K562 (cell line): ENCODE measurements at regions not wholly inside any gene's neighbourhood (a gene's known extent, or its start where the extent isn't known, plus 50 kb on each side); places are given as distances from the start of the nearest gene placed in this dataset.

Source experiments
- ATAC-seq: fragments of 200-7000 bp; cut with Tn5 transposase; 3 replicates; pipeline ENCODE4 v1.9.1; 2020; ENCODE audit warnings: moderate library complexity
- BruUV-seq: library from RNA; stranded (reverse); fragments of 400-500 nt; replicated peaks from 2 replicates; lab custom pipeline; 2021; lab: Mats Ljungman, UMichigan
- CTCF ChIA-PET: fragments of 300-600 bp; formaldehyde crosslinking; extraction: SDS; loops from one replicate; lab custom pipeline; 2021; ENCODE audit warnings: low intra/inter-chr PET ratio; lab: Yijun Ruan, JAX
- POLR2A ChIA-PET: fragments of 300-600, 350-650 bp; sonication (Branson Sonifier 250); formaldehyde crosslinking; extraction: SDS; loops from one replicate; lab custom pipeline; 2021; ENCODE audit warnings: antibody characterized with exemption, inconsistent platforms; lab: Yijun Ruan, JAX
- DNase-seq, 4 experiments: peaks; one replicate each; pipeline versions ENCODE4 v3.0.0 to v3.0.0-alpha.2; 2011 to 2018; ENCODE audit warnings: low spot score in 3 of 4, mixed read lengths in 3 of 4; ENCODE audit errors: extremely low read depth in 1 of 4
- FAIRE-seq: peaks from 2 replicates; lab custom pipeline; 2011; peaks lifted over from hg19 to GRCh38; lab: Jason Lieb, UNC
- H2AFZ ChIP-seq: 2 replicates; pipeline ENCODE4 v1.6.0; 2011; ENCODE audit warnings: low read depth, low read length, control low read depth, inconsistent platforms
- H3K27ac ChIP-seq: fragments of 200-600 bp; 3 replicates; pipeline ENCODE4 v1.8.0; 2011; ENCODE audit warnings: low read depth, mild to moderate bottlenecking, control low read depth, inconsistent platforms, low read length, moderate library complexity, mixed read lengths; ENCODE audit errors: extremely low read depth
- H3K27me3 ChIP-seq, 2 experiments: fragments of 300-600 bp in 1 of 2; 2 replicates in 1 of 2; 3 replicates in 1 of 2; pipeline versions ENCODE4 v1.6.0 to v1.8.0; 2011; ENCODE audit warnings: inconsistent platforms in 2 of 2, low read length in 2 of 2, mild to moderate bottlenecking in 1 of 2, mixed read lengths in 1 of 2, moderate library complexity in 1 of 2; ENCODE audit not compliant: control insufficient read depth in 2 of 2, insufficient read depth in 2 of 2
- H3K36me3 ChIP-seq: fragments of 300-600 bp; 3 replicates; pipeline ENCODE4 v1.8.0; 2011; ENCODE audit warnings: mild to moderate bottlenecking, low read length, inconsistent platforms; ENCODE audit not compliant: control insufficient read depth, insufficient read depth
- H3K4me1 ChIP-seq, 2 experiments: fragments of 200-600 bp in 1 of 2; replicated peaks in 1 of 2; 2 replicates in 1 of 2; 3 replicates in 1 of 2; pipeline versions ENCODE4 v1.5.1 to v1.8.0; 2011; ENCODE audit warnings: inconsistent platforms in 2 of 2, low read length in 2 of 2, mild to moderate bottlenecking in 1 of 2, mixed read lengths in 1 of 2, moderate library complexity in 1 of 2; ENCODE audit not compliant: control insufficient read depth in 2 of 2, insufficient read depth in 2 of 2
- H3K4me2 ChIP-seq: 2 replicates; pipeline ENCODE4 v1.6.1; 2011; ENCODE audit warnings: low read length, control low read depth, inconsistent platforms, mixed read lengths; ENCODE audit not compliant: insufficient read depth
- H3K4me3 ChIP-seq: fragments of 200-600 bp; sonication (generic), shearing (Covaris generic); 2 replicates; pipeline ENCODE4 v1.5.1; 2016; ENCODE audit warnings: control low read depth, inconsistent platforms
- H3K79me2 ChIP-seq: fragments of 200-600 bp; 3 replicates; pipeline ENCODE4 v1.8.0; 2011; ENCODE audit warnings: low read length, inconsistent platforms; ENCODE audit not compliant: control insufficient read depth, insufficient read depth
- H3K9ac ChIP-seq, 2 experiments: 2 replicates each; pipeline versions ENCODE4 v1.6.0 to v1.6.1; 2011; ENCODE audit warnings: low read depth in 2 of 2, low read length in 2 of 2, control low read depth in 1 of 2, inconsistent platforms in 1 of 2, mild to moderate bottlenecking in 1 of 2, mixed read lengths in 1 of 2; ENCODE audit not compliant: insufficient read depth in 1 of 2
- H3K9me1 ChIP-seq: one replicate; pipeline ENCODE4 v1.6.0; 2011; ENCODE audit warnings: inconsistent platforms, mild to moderate bottlenecking, low read length, moderate library complexity; ENCODE audit not compliant: control insufficient read depth, insufficient read depth
- H3K9me3 ChIP-seq: replicated peaks from 2 replicates; pipeline ENCODE4 v1.5.1; 2011; ENCODE audit warnings: low read depth, low read length, inconsistent platforms; ENCODE audit not compliant: control insufficient read depth, insufficient read depth
- H4K20me1 ChIP-seq: replicated peaks from 2 replicates; pipeline ENCODE4 v1.6.1; 2011; ENCODE audit warnings: low read length, inconsistent platforms, mixed read lengths; ENCODE audit not compliant: control insufficient read depth, insufficient read depth
- ELK1 ChIP-seq: sonication (generic); formaldehyde crosslinking; IDR thresholded peaks from 2 replicates; pipeline ENCODE4 v1.8.1; 2022; ENCODE audit warnings: missing genetic modification reagents
- MAFK ChIP-seq: IDR thresholded peaks from 2 replicates; pipeline ENCODE4 v1.6.1; 2011; ENCODE audit warnings: low read length, improper control_type of control experiment
- NR2F6 ChIP-seq: fragments of 450-650 bp; formaldehyde crosslinking; IDR thresholded peaks from 2 replicates; pipeline ENCODE4 v1.4.0; 2020; ENCODE audit warnings: mild to moderate bottlenecking
- PYGO2 ChIP-seq: fragments of 450-650 bp; IDR thresholded peaks from 2 replicates; pipeline ENCODE4 v1.6.1; 2016; ENCODE audit warnings: mild to moderate bottlenecking, missing genetic modification characterization, moderate library complexity, missing compliant biosample characterization
- SAP30 ChIP-seq: fragments of 200-600 bp; sonication (generic); IDR thresholded peaks from 2 replicates; pipeline ENCODE4 v1.6.1; 2012; ENCODE audit warnings: borderline replicate concordance, low read depth, mild to moderate bottlenecking, moderate library complexity, low read length, control low read depth, inconsistent platforms; ENCODE audit not compliant: insufficient read depth, poor library complexity, severe bottlenecking
- SREBF1 ChIP-seq: fragments of 150-350 bp; IDR thresholded peaks from 2 replicates; pipeline ENCODE4 v1.6.1; 2014; ENCODE audit warnings: antibody characterized with exemption, low read depth, low read length, borderline replicate concordance
- ZBTB34 ChIP-seq: fragments of 250-450 bp; sonication (Bioruptor Pico); IDR thresholded peaks from 2 replicates; pipeline ENCODE4 v1.8.0; 2021; ENCODE audit warnings: mild to moderate bottlenecking, moderate library complexity
- ZNF589 ChIP-seq: fragments of 200-800 bp; sonication (Bioruptor generic); IDR thresholded peaks from 2 replicates; pipeline ENCODE4 v1.6.1; 2016; ENCODE audit warnings: low read depth, missing genetic modification characterization, missing compliant biosample characterization
- ZSCAN29 ChIP-seq: fragments of 450-650 bp; IDR thresholded peaks from 2 replicates; pipeline ENCODE4 v1.6.1; 2017
- WGBS: fragments of 100-300 bp; shearing (Covaris generic); methylation state at CpG from one replicate; pipeline ENCODE4 v1.1.6; 2016; ENCODE audit warnings: low coverage, mixed read lengths; ENCODE audit not compliant: insufficient coverage; ENCODE audit errors: missing lambda C conversion rate; 5-methylcytosine and 5-hydroxymethylcytosine counted together
- in situ Hi-C: fragments of 300-500 bp; cut with MboI; formaldehyde crosslinking; loops from 4 replicates; pipeline ENCODE4 v1.15.0; 2018; ENCODE audit warnings: inconsistent platforms, mixed read lengths
- intact Hi-C: fragments of 100-400 bp; cut with micrococcal nuclease; formaldehyde crosslinking; loops from 2 replicates; pipeline ENCODE4 v1.14.2; 2022
- TF ChIP-seq, protein P1 (sequence below): fragments of 250-450 bp; sonication (Bioruptor Pico); IDR thresholded peaks from 2 replicates; pipeline ENCODE4 v1.5.0; 2020; ENCODE audit warnings: mild to moderate bottlenecking
- TF ChIP-seq, protein P2 (sequence below): fragments of 450-650 bp; formaldehyde crosslinking; IDR thresholded peaks from 2 replicates; pipeline ENCODE4 v1.4.0; 2022; ENCODE audit warnings: mild to moderate bottlenecking, moderate library complexity

GRCh38 chr13:56351041-56351440 lies 789.7 kb upstream of the PRR20A start:
- intact Hi-C loops: no loop called here
- H3K27ac ChIP-seq: no peak overlapping the region
- CTCF ChIA-PET: no interaction called here
- TF ChIP-seq SREBF1 (no peak), ZBTB34 (no peak), NR2F6 (no peak), ELK1 (CRISPR knock-in tag) (no peak), PYGO2 (tag) (no peak), ZSCAN29 (no peak), ZNF589 (CRISPR knock-in tag) (no peak), SAP30 (no peak), MAFK (no peak)
- TF ChIP-seq, protein P1, sequence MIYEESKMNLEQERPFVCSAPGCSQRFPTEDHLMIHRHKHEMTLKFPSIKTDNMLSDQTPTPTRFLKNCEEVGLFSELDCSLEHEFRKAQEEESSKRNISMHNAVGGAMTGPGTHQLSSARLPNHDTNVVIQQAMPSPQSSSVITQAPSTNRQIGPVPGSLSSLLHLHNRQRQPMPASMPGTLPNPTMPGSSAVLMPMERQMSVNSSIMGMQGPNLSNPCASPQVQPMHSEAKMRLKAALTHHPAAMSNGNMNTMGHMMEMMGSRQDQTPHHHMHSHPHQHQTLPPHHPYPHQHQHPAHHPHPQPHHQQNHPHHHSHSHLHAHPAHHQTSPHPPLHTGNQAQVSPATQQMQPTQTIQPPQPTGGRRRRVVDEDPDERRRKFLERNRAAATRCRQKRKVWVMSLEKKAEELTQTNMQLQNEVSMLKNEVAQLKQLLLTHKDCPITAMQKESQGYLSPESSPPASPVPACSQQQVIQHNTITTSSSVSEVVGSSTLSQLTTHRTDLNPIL (CRISPR knock-in tag): no peak
- TF ChIP-seq, protein P2, sequence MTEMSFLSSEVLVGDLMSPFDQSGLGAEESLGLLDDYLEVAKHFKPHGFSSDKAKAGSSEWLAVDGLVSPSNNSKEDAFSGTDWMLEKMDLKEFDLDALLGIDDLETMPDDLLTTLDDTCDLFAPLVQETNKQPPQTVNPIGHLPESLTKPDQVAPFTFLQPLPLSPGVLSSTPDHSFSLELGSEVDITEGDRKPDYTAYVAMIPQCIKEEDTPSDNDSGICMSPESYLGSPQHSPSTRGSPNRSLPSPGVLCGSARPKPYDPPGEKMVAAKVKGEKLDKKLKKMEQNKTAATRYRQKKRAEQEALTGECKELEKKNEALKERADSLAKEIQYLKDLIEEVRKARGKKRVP: no peak
- TF ChIP-seq, all 486 proteins: peak for 0
- Histone ChIP-seq H3K9ac (no peak overlapping the region), H3K36me3 (no peaks in the 10 kb centered on the region), H4K20me1 (no peaks in the 10 kb centered on the region), H3K79me2 (no peaks in the 10 kb centered on the region), H3K27me3 (no peaks in the 10 kb centered on the region), H3K9me1 (no peaks in the 10 kb centered on the region), H3K4me1 (no peaks in the 10 kb centered on the region), H3K4me3 (no peak overlapping the region), H2AFZ (no peak overlapping the region), H3K4me2 (no peak overlapping the region), H3K9me3 (no peaks in the 10 kb centered on the region)
- FAIRE-seq (no peak), ATAC-seq (no peak), DNase-seq (no peak)
- POLR2A ChIA-PET: no interaction called here
- WGBS: 0% methylated on average over 3 of the region's 3 CpGs
- BruUV-seq: no TSS peak
- in situ Hi-C loops: no loop called here
